ENCODE measurements at regions not wholly inside any gene's neighbourhood (a gene's known extent, or its start where the extent isn't known, plus 50 kb on each side); places are given as distances from the start of the nearest gene placed in this dataset.

DNA sequence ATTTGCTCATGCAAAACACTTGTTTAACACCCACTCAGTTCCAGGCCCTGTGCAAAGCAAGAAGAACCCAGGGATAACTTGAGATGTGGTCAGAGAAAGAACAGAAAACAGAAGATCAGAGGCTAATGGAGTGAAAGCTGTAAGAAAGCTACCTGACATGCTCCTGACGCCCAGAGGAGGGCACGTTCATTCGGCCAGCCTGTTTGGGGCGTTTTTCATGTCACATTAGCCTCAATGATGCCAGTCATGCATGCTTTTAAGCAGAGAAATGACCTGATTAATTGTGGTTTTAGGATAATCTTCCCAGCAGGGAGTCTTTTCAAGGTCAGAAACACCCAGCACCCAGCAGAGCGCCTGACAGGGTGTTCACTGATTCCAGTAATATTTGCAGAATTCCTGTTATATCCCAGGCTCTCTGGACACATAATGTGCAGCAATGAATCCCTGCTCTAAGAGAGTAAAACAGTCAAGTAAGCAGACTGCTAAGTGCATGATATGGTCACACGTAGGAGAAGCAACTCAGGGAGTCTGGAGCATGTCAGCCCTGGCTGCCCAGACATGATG, 320.0 kb downstream of the LRATD1 start:
- Histone ChIP-seq H3K4me3 (ENCODE audit: low read depth, low read length) (no peak overlapping the region), H3K36me3 (ENCODE audit: control insufficient read depth in 2 of 2, insufficient read depth in 1 of 2, low read length in 2 of 2) (no peaks in the 10 kb centered on the region), H3K9me3 (ENCODE audit: control insufficient read depth, insufficient read depth, low read depth, low read length) (no peaks in the 10 kb centered on the region), H3K4me1 (ENCODE audit: control insufficient read depth, insufficient read depth, low read length) (no peaks in the 10 kb centered on the region), H3K27ac (ENCODE audit: extremely low read depth, low read depth, low read length) (no peak overlapping the region)
- TF ChIP-seq HOXC10 (CRISPR knock-in tag; IDR thresholded peaks at IDR 0.05) = no peak
- TF ChIP-seq ZNF629 (tag by site-specific recombination; IDR thresholded peaks at IDR 0.05) = no peak
- TF ChIP-seq, protein P1, sequence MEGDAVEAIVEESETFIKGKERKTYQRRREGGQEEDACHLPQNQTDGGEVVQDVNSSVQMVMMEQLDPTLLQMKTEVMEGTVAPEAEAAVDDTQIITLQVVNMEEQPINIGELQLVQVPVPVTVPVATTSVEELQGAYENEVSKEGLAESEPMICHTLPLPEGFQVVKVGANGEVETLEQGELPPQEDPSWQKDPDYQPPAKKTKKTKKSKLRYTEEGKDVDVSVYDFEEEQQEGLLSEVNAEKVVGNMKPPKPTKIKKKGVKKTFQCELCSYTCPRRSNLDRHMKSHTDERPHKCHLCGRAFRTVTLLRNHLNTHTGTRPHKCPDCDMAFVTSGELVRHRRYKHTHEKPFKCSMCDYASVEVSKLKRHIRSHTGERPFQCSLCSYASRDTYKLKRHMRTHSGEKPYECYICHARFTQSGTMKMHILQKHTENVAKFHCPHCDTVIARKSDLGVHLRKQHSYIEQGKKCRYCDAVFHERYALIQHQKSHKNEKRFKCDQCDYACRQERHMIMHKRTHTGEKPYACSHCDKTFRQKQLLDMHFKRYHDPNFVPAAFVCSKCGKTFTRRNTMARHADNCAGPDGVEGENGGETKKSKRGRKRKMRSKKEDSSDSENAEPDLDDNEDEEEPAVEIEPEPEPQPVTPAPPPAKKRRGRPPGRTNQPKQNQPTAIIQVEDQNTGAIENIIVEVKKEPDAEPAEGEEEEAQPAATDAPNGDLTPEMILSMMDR (tag by site-specific recombination; IDR thresholded peaks at IDR 0.05) = no peak
- TF ChIP-seq ZNF596 (tag by site-specific recombination; IDR thresholded peaks at IDR 0.05) = no peak
- no peak for TF ChIP-seq ZNF623 (tag by site-specific recombination; IDR thresholded peaks at IDR 0.05)
- no peak for TF ChIP-seq ZNF777 (tag by site-specific recombination; IDR thresholded peaks at IDR 0.05; ENCODE audit: borderline replicate concordance)
- no peak for TF ChIP-seq KLF10 (tag by site-specific recombination; IDR thresholded peaks at IDR 0.05)
- TF ChIP-seq ZNF610 (tag by site-specific recombination; IDR thresholded peaks at IDR 0.05; ENCODE audit: borderline replicate concordance) = no peak
- no peak for TF ChIP-seq SETDB1 (IDR thresholded peaks at IDR 0.05; ENCODE audit: insufficient read length, low read length)
- TF ChIP-seq, protein P2, sequence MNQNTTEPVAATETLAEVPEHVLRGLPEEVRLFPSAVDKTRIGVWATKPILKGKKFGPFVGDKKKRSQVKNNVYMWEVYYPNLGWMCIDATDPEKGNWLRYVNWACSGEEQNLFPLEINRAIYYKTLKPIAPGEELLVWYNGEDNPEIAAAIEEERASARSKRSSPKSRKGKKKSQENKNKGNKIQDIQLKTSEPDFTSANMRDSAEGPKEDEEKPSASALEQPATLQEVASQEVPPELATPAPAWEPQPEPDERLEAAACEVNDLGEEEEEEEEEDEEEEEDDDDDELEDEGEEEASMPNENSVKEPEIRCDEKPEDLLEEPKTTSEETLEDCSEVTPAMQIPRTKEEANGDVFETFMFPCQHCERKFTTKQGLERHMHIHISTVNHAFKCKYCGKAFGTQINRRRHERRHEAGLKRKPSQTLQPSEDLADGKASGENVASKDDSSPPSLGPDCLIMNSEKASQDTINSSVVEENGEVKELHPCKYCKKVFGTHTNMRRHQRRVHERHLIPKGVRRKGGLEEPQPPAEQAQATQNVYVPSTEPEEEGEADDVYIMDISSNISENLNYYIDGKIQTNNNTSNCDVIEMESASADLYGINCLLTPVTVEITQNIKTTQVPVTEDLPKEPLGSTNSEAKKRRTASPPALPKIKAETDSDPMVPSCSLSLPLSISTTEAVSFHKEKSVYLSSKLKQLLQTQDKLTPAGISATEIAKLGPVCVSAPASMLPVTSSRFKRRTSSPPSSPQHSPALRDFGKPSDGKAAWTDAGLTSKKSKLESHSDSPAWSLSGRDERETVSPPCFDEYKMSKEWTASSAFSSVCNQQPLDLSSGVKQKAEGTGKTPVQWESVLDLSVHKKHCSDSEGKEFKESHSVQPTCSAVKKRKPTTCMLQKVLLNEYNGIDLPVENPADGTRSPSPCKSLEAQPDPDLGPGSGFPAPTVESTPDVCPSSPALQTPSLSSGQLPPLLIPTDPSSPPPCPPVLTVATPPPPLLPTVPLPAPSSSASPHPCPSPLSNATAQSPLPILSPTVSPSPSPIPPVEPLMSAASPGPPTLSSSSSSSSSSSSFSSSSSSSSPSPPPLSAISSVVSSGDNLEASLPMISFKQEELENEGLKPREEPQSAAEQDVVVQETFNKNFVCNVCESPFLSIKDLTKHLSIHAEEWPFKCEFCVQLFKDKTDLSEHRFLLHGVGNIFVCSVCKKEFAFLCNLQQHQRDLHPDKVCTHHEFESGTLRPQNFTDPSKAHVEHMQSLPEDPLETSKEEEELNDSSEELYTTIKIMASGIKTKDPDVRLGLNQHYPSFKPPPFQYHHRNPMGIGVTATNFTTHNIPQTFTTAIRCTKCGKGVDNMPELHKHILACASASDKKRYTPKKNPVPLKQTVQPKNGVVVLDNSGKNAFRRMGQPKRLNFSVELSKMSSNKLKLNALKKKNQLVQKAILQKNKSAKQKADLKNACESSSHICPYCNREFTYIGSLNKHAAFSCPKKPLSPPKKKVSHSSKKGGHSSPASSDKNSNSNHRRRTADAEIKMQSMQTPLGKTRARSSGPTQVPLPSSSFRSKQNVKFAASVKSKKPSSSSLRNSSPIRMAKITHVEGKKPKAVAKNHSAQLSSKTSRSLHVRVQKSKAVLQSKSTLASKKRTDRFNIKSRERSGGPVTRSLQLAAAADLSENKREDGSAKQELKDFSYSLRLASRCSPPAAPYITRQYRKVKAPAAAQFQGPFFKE (tag by site-specific recombination; IDR thresholded peaks at IDR 0.05; ENCODE audit: borderline replicate concordance) = no peak
- no peak for TF ChIP-seq EGR2 (tag by site-specific recombination; IDR thresholded peaks at IDR 0.05; ENCODE audit: low read depth)
- no peak for TF ChIP-seq ZNF211 (tag by site-specific recombination; IDR thresholded peaks at IDR 0.05; ENCODE audit: low read depth)
- TF ChIP-seq ZNF37A (tag by site-specific recombination; IDR thresholded peaks at IDR 0.05) = no peak
- TF ChIP-seq ZNF843 (tag by site-specific recombination; IDR thresholded peaks at IDR 0.05) = no peak
- TF ChIP-seq ZNF747 (tag by site-specific recombination; IDR thresholded peaks at IDR 0.05) = no peak
- no peak for TF ChIP-seq ZIC2 (tag by site-specific recombination; IDR thresholded peaks at IDR 0.05)
- CTCF ChIA-PET = no interaction called here
- POLR2A ChIA-PET = no interaction called here

DNA sequence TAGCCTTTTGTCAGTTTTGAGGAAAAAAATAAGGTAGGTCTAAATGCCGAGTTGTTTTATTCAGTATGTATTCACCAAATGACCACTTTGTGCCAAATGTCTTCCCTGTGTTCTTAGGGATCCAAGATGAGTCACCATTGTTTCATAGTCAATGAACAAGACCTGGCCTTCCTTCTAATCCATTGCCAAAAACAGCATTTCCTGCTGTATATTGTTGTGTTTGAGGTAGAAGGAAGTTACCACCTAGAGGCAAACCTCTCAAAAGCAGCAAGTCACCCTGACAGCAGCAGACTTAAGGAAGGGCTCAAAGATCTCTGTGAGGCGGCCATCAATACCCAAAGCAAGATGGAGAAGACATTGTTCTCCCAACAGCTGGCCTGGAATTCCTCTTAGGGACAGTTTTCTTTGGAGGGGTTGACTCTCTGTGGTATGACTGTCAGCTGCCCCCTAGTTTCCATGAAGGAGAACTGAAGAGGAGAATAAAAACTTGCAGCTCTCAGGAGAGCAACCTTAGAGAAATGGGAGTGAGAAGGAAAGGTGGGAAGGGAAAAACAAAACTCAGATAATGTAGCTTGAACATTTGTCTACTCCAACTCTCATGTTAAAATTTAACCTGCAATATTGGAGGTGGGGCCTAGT, 328.3 kb downstream of the LRATD1 start:
- no peak overlapping the region for H3K27ac ChIP-seq (ENCODE audit: extremely low read depth, low read depth, low read length)
- ChIA-PET CTCF (no interaction called here), POLR2A (no interaction called here)
- no peaks in the 10 kb centered on the region for H3K9me3 ChIP-seq (ENCODE audit: control insufficient read depth, insufficient read depth, low read depth, low read length)
- H3K36me3 ChIP-seq (ENCODE audit: control insufficient read depth in 2 of 2, insufficient read depth in 1 of 2, low read length in 2 of 2) = no peaks in the 10 kb centered on the region
- H3K4me3 ChIP-seq (ENCODE audit: low read depth, low read length) = no peak overlapping the region
- H3K4me1 ChIP-seq (ENCODE audit: control insufficient read depth, insufficient read depth, low read length) = no peaks in the 10 kb centered on the region
- TF ChIP-seq OSR2 (tag by site-specific recombination; IDR thresholded peaks at IDR 0.05) = no peak

All from HEK293 (cell line).